ENCODE measurements at regions not wholly inside any gene's neighbourhood (a gene's known extent, or its start where the extent isn't known, plus 50 kb on each side); places are given as distances from the start of the nearest gene placed in this dataset.

DNA sequence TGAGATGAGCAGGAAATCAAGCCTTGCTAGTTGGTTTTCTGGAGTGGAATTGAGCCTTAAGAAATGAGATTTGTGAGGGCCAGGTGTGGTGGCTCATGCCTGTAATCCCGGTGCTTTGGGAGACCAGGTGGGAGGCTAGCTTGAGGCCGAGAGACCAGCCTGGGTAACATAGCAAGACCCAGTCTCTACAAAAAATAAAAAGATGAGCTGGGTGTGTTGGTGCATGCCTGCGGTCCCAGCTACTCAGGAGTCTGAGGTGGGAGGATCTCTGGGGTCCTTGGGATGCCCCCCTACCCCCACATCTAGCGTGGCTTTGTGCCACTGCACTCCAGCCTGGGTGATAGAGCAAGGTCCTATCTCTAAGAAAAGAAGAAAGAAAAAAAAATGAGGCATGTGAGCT is 104.2 kb upstream of the RTL1 start:
- Mint-ChIP-seq H3K36me3 (ENCODE audit: insufficient read depth, unreplicated experiment) (no peaks in the 10 kb centered on the region), H3K27me3 (ENCODE audit: insufficient read depth, unreplicated experiment) (no peaks in the 10 kb centered on the region), H3K4me1 (ENCODE audit: insufficient read depth, unreplicated experiment) (no peaks in the 10 kb centered on the region), H3K4me3 (ENCODE audit: unreplicated experiment) (no peak overlapping the region), H3K27ac (ENCODE audit: low read depth, unreplicated experiment) (no peak overlapping the region), H3K9me3 (ENCODE audit: unreplicated experiment) (peaks cover 18% of the 10 kb centered on the region)
- POLR2A ChIA-PET: interaction anchor here (0.7 kb wide), 1 partner anchor 27 kb away, joined by 3 read pairs; no protein-coding TSS in a partner anchor
- no TSS peak for BruUV-seq (replicated peaks)
- CTCF ChIA-PET: no interaction called here
- no peak for DNase-seq (ENCODE audit: unreplicated experiment)
- TF ChIP-seq, protein P1, sequence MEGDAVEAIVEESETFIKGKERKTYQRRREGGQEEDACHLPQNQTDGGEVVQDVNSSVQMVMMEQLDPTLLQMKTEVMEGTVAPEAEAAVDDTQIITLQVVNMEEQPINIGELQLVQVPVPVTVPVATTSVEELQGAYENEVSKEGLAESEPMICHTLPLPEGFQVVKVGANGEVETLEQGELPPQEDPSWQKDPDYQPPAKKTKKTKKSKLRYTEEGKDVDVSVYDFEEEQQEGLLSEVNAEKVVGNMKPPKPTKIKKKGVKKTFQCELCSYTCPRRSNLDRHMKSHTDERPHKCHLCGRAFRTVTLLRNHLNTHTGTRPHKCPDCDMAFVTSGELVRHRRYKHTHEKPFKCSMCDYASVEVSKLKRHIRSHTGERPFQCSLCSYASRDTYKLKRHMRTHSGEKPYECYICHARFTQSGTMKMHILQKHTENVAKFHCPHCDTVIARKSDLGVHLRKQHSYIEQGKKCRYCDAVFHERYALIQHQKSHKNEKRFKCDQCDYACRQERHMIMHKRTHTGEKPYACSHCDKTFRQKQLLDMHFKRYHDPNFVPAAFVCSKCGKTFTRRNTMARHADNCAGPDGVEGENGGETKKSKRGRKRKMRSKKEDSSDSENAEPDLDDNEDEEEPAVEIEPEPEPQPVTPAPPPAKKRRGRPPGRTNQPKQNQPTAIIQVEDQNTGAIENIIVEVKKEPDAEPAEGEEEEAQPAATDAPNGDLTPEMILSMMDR (IDR thresholded peaks at IDR 0.05; ENCODE audit: unreplicated experiment): no peak
- intact Hi-C loops (cut with micrococcal nuclease): no loop called here

DNA sequence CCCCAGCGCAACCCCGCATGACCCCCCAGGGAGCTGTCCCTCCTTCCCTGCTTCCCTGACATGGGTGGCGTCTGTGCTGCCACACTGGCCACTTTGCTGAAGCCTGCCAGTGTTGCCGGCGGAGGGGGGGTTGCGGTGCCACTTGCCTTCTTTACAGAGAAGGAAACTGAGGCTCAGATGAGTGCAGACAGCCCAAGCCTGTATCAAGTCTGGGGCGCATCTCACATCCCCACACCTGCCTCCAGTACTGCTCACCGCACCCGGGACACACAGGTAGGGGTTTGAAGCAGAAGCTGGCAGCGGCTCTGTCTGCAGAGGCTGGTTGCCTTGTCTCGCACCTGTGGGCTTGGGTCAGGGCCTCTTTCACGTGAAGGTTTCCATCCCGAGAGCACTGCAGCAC is 104.7 kb upstream of the RTL1 start:
- intact Hi-C loops (cut with micrococcal nuclease): no loop called here
- ChIA-PET CTCF (no interaction called here), POLR2A (interaction anchor here (0.7 kb wide), 1 partner anchor 27 kb away, joined by 3 read pairs; no protein-coding TSS in a partner anchor)
- Mint-ChIP-seq H3K27me3 (ENCODE audit: insufficient read depth, unreplicated experiment) (no peaks in the 10 kb centered on the region), H3K36me3 (ENCODE audit: insufficient read depth, unreplicated experiment) (no peaks in the 10 kb centered on the region), H3K9me3 (ENCODE audit: unreplicated experiment) (peaks cover 21% of the 10 kb centered on the region), H3K4me3 (ENCODE audit: unreplicated experiment) (no peak overlapping the region), H3K4me1 (ENCODE audit: insufficient read depth, unreplicated experiment) (no peaks in the 10 kb centered on the region), H3K27ac (ENCODE audit: low read depth, unreplicated experiment) (no peak overlapping the region)
- no TSS peak for BruUV-seq (replicated peaks)
- TF ChIP-seq, protein P1 (IDR thresholded peaks at IDR 0.05; ENCODE audit: unreplicated experiment): no peak
- no peak for DNase-seq (ENCODE audit: unreplicated experiment)

DNA sequence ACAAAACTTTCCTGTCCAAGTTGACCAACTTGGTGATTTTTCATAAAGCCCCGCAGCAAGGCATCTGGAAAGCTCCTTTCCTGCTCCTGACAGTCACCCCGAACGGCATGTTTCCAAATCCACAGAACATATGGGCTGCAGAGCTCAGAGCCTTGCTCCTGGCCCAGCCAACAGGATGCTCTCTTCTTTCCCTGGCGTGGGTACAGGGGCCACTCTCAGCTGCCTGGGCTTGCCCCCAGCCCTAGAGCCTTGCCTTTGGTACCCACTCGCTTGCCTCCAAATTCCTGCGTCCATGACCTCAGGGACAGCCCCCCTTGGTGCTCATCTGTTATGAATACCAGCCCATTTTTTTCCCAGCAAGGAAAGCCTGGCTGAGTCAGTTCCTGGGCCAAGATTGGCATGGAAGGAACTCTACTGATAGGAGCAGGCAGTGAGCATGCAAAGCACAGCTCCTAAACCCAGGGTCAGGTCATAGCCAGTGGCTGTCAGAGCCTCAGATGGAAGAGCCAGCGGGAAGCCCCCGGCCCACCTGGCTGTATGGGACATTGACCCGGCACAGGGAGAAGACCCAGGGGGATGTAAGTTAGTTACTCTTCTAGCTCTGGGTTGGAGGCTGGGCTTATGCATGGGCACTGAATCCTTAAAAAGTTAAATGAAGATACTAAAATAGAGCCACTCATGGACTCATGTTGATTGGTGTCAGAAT is 105.3 kb upstream of the RTL1 start:
- H3K4me3 Mint-ChIP-seq (ENCODE audit: unreplicated experiment): no peak overlapping the region
- TF ChIP-seq, protein P1 (IDR thresholded peaks at IDR 0.05; ENCODE audit: unreplicated experiment): no peak
- no peaks in the 10 kb centered on the region for H3K4me1 Mint-ChIP-seq (ENCODE audit: insufficient read depth, unreplicated experiment)
- DNase-seq (ENCODE audit: unreplicated experiment): no peak
- POLR2A ChIA-PET: interaction anchor here (0.7 kb wide), 1 partner anchor 26 kb away, joined by 3 read pairs; no protein-coding TSS in a partner anchor
- no peak overlapping the region for H3K27ac Mint-ChIP-seq (ENCODE audit: low read depth, unreplicated experiment)
- H3K9me3 Mint-ChIP-seq (ENCODE audit: unreplicated experiment): peaks cover 21% of the 10 kb centered on the region
- intact Hi-C loops (cut with micrococcal nuclease): no loop called here
- no peaks in the 10 kb centered on the region for H3K27me3 Mint-ChIP-seq (ENCODE audit: insufficient read depth, unreplicated experiment)
- CTCF ChIA-PET: no interaction called here
- no TSS peak for BruUV-seq (replicated peaks)
- no peaks in the 10 kb centered on the region for H3K36me3 Mint-ChIP-seq (ENCODE audit: insufficient read depth, unreplicated experiment)

DNA sequence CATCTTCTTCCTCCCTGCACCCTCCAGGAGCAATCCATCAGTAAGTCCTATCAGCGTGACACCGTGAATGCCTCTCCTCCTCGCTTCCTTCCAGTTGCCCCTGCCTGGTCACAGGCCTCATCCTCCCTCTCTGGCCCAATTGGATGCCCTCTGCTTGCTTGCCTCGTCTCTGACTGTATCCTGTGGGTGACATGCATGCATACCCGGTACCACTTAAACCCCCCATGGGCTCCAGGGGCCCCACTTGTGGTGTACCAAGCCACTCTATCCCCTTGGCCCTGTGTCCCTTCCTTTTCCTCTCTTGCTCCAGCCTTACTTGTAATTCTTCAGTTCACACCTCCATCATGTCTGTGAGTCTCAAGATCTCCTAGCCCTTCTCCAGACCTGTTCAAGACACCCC is 106.0 kb upstream of the RTL1 start:
- ChIA-PET CTCF (no interaction called here), POLR2A (no interaction called here)
- H3K27ac Mint-ChIP-seq (ENCODE audit: low read depth, unreplicated experiment): no peak overlapping the region
- intact Hi-C loops (cut with micrococcal nuclease): no loop called here
- no peaks in the 10 kb centered on the region for H3K36me3 Mint-ChIP-seq (ENCODE audit: insufficient read depth, unreplicated experiment)
- no peaks in the 10 kb centered on the region for H3K27me3 Mint-ChIP-seq (ENCODE audit: insufficient read depth, unreplicated experiment)
- TF ChIP-seq, protein P1 (IDR thresholded peaks at IDR 0.05; ENCODE audit: unreplicated experiment): no peak
- DNase-seq (ENCODE audit: unreplicated experiment): no peak
- BruUV-seq (replicated peaks): no TSS peak
- peaks cover 21% of the 10 kb centered on the region for H3K9me3 Mint-ChIP-seq (ENCODE audit: unreplicated experiment)
- no peaks in the 10 kb centered on the region for H3K4me1 Mint-ChIP-seq (ENCODE audit: insufficient read depth, unreplicated experiment)
- H3K4me3 Mint-ChIP-seq (ENCODE audit: unreplicated experiment): no peak overlapping the region
